HL-60/S4 treated with phorbol 12-myristate 13-acetate at 8.2 ng/mL for 4 days and 3 days (cell line): ENCODE measurements at regions not wholly inside any gene's neighbourhood (a gene's known extent, or its start where the extent isn't known, plus 50 kb on each side); places are given as distances from the start of the nearest gene placed in this dataset.

ENCODE experiments used
- in situ Hi-C: fragments of 300-500 bp; cut with MboI; formaldehyde crosslinking; loops from 2 replicates; pipeline ENCODE4 v1.15.0; 2022; ENCODE audit warnings: low sequenced_read_pairs

- in situ Hi-C loops = no loop called here
Observed at GRCh38 chr11:109553284-109553683, 131.3 kb downstream of the C11orf87 start.

GRCh38 chr11:109554951-109555350 is 133.0 kb downstream of the C11orf87 start:
- in situ Hi-C loops = no loop called here

GRCh38 chr11:109564241-109564640 is 142.3 kb downstream of the C11orf87 start:
- in situ Hi-C loops = no loop called here

- in situ Hi-C loops = no loop called here
Observed at GRCh38 chr11:109582470-109582869, 160.5 kb downstream of the C11orf87 start.

GRCh38 chr11:109584001-109584972 is 162.3 kb downstream of the C11orf87 start:
- in situ Hi-C loops = no loop called here

GRCh38 chr11:109586789-109587188 is 164.8 kb downstream of the C11orf87 start:
- in situ Hi-C loops = no loop called here

GRCh38 chr11:109590782-109591181 is 168.8 kb downstream of the C11orf87 start:
- in situ Hi-C loops = no loop called here

- in situ Hi-C loops = no loop called here
Observed at GRCh38 chr11:109597336-109597735, 175.3 kb downstream of the C11orf87 start.

GRCh38 chr11:109604481-109605400 is 182.8 kb downstream of the C11orf87 start:
- in situ Hi-C loops = no loop called here

GRCh38 chr11:109606256-109606655 is 184.3 kb downstream of the C11orf87 start:
- in situ Hi-C loops = no loop called here

GRCh38 chr11:109609454-109610185 is 187.6 kb downstream of the C11orf87 start:
- in situ Hi-C loops = no loop called here

- in situ Hi-C loops = no loop called here
Observed at GRCh38 chr11:109612496-109612895, 190.5 kb downstream of the C11orf87 start.

- in situ Hi-C loops = no loop called here
Observed at GRCh38 chr11:109619498-109619897, 197.5 kb downstream of the C11orf87 start.

- in situ Hi-C loops = no loop called here
Observed at GRCh38 chr11:109629734-109630133, 207.7 kb downstream of the C11orf87 start.

- in situ Hi-C loops = no loop called here
Observed at GRCh38 chr11:109641549-109641948, 219.6 kb downstream of the C11orf87 start.

GRCh38 chr11:109644152-109644551 is 222.2 kb downstream of the C11orf87 start:
- in situ Hi-C loops = no loop called here

- in situ Hi-C loops = no loop called here
Observed at GRCh38 chr11:109648804-109649203, 226.8 kb downstream of the C11orf87 start.

GRCh38 chr11:109654091-109654490 is 232.1 kb downstream of the C11orf87 start:
- in situ Hi-C loops = no loop called here

- in situ Hi-C loops = no loop called here
Observed at GRCh38 chr11:109658190-109658589, 236.2 kb downstream of the C11orf87 start.

GRCh38 chr11:109667719-109668118 is 245.7 kb downstream of the C11orf87 start:
- in situ Hi-C loops = no loop called here
